GM23338 (cell line): ENCODE measurements at regions not wholly inside any gene's neighbourhood (a gene's known extent, or its start where the extent isn't known, plus 50 kb on each side); places are given as distances from the start of the nearest gene placed in this dataset.

ENCODE experiments used
- ATAC-seq: fragments of 200-7000 bp; cut with Tn5 transposase; 3 replicates; pipeline ENCODE4 v1.9.1; 2020
- DNase-seq: peaks from one replicate; pipeline ENCODE4 v3.0.0-alpha.2; 2015; ENCODE audit warnings: low spot score
- H2AFZ ChIP-seq: fragments of 200-600 bp; sonication (generic); 2 replicates; pipeline ENCODE4 v1.8.0; 2016; ENCODE audit warnings: antibody characterized with exemption, mild to moderate bottlenecking, moderate library complexity
- H3F3A ChIP-seq: fragments of 200-600 bp; sonication (generic); replicated peaks from 2 replicates; pipeline ENCODE4 v1.8.0; 2017; ENCODE audit warnings: antibody characterized with exemption, mixed run types, low read depth
- H3K27ac ChIP-seq: fragments of 200-600 bp; sonication (generic); 2 replicates; pipeline ENCODE4 v1.6.1; 2016; ENCODE audit warnings: low read depth
- H3K27me3 ChIP-seq: fragments of 200-600 bp; sonication (generic); 2 replicates; pipeline ENCODE4 v1.8.0; 2016; ENCODE audit warnings: mild to moderate bottlenecking, mixed run types, moderate library complexity; ENCODE audit not compliant: insufficient read depth
- H3K36me3 ChIP-seq: fragments of 200-600 bp; sonication (generic); 2 replicates; pipeline ENCODE4 v1.8.0; 2016; ENCODE audit warnings: mild to moderate bottlenecking; ENCODE audit not compliant: insufficient read depth
- H3K4me1 ChIP-seq: fragments of 200-600 bp; sonication (generic); 2 replicates; pipeline ENCODE4 v1.8.0; 2016; ENCODE audit warnings: mild to moderate bottlenecking, moderate library complexity; ENCODE audit not compliant: insufficient read depth
- H3K4me2 ChIP-seq: fragments of 200-600 bp; sonication (generic); 2 replicates; pipeline ENCODE4 v1.7.1; 2017; ENCODE audit warnings: mixed run types
- H3K4me3 ChIP-seq: fragments of 200-600 bp; sonication (generic); 2 replicates; pipeline ENCODE4 v1.6.1; 2016; ENCODE audit warnings: mixed run types
- H3K79me2 ChIP-seq: fragments of 200-600 bp; sonication (generic); replicated peaks from 2 replicates; pipeline ENCODE4 v1.8.0; 2017; ENCODE audit warnings: mild to moderate bottlenecking; ENCODE audit not compliant: insufficient read depth
- H3K9me2 ChIP-seq: fragments of 200-600 bp; sonication (generic); 2 replicates; pipeline ENCODE4 v1.8.0; 2017; ENCODE audit not compliant: insufficient read depth
- H4K20me1 ChIP-seq: fragments of 200-600 bp; sonication (generic); replicated peaks from 2 replicates; pipeline ENCODE4 v1.8.0; 2017; ENCODE audit warnings: mild to moderate bottlenecking; ENCODE audit not compliant: insufficient read depth
- H3K27ac Mint-ChIP-seq: 2 replicates; pipeline ENCODE4 v1.8.0; 2020; ENCODE audit warnings: inconsistent platforms, mild to moderate bottlenecking, moderate library complexity, mixed read lengths
- H3K27me3 Mint-ChIP-seq: 3 replicates; pipeline ENCODE4 v1.8.0; 2022; ENCODE audit warnings: low read depth, mild to moderate bottlenecking, moderate library complexity, mixed read lengths, inconsistent platforms; ENCODE audit not compliant: insufficient read depth, poor library complexity
- H3K36me3 Mint-ChIP-seq: 3 replicates; pipeline ENCODE4 v1.8.0; 2021; ENCODE audit warnings: low read depth, mild to moderate bottlenecking, inconsistent platforms, moderate library complexity, mixed read lengths
- H3K4me1 Mint-ChIP-seq: 3 replicates; pipeline ENCODE4 v1.8.0; 2020; ENCODE audit warnings: mild to moderate bottlenecking, inconsistent platforms, mixed read lengths
- H3K4me3 Mint-ChIP-seq: 3 replicates; pipeline ENCODE4 v1.8.0; 2021; ENCODE audit warnings: moderate library complexity, mild to moderate bottlenecking, inconsistent platforms, mixed read lengths
- H3K9me3 Mint-ChIP-seq: 3 replicates; pipeline ENCODE4 v1.8.0; 2020; ENCODE audit warnings: moderate library complexity, mild to moderate bottlenecking, inconsistent platforms, mixed read lengths
- CREB1 ChIP-seq: fragments of 250-450 bp; sonication (Bioruptor Pico); IDR thresholded peaks from 2 replicates; pipeline ENCODE4 v1.5.0; 2020; ENCODE audit warnings: low read depth, mild to moderate bottlenecking, moderate library complexity
- EZH2 ChIP-seq: fragments of 200-600 bp; sonication (generic); IDR thresholded peaks from one replicate; pipeline ENCODE4 v1.8.0; 2017; ENCODE audit warnings: antibody characterized with exemption, mild to moderate bottlenecking, low read depth; ENCODE audit not compliant: unreplicated experiment
- EZH2phosphoT487 ChIP-seq: fragments of 200-600 bp; sonication (generic); IDR thresholded peaks from one replicate; pipeline ENCODE4 v1.8.1; 2018; ENCODE audit warnings: antibody characterized with exemption; ENCODE audit not compliant: unreplicated experiment
- POLR2AphosphoS5 ChIP-seq: IDR thresholded peaks from 2 replicates; pipeline ENCODE4 v1.6.1; 2016; ENCODE audit warnings: antibody characterized with exemption, low read depth
- STAT1 ChIP-seq: IDR thresholded peaks from one replicate; pipeline ENCODE4 v1.6.1; 2016; ENCODE audit warnings: antibody characterized with exemption; ENCODE audit not compliant: unreplicated experiment
- ZNF114 ChIP-seq: fragments of 250-450 bp; sonication (Bioruptor Pico); IDR thresholded peaks from 2 replicates; pipeline ENCODE4 v1.5.0; 2020; ENCODE audit warnings: mild to moderate bottlenecking, moderate library complexity
- ZNF331 ChIP-seq: fragments of 250-450 bp; sonication (Bioruptor Pico); IDR thresholded peaks from 2 replicates; pipeline ENCODE4 v1.5.0; 2020; ENCODE audit warnings: low read depth, mild to moderate bottlenecking, moderate library complexity
- TF ChIP-seq, protein P1 (sequence below): fragments of 250-450 bp; sonication (Bioruptor Pico); IDR thresholded peaks from 2 replicates; pipeline ENCODE4 v1.5.0; 2020; ENCODE audit warnings: mild to moderate bottlenecking, moderate library complexity

DNA sequence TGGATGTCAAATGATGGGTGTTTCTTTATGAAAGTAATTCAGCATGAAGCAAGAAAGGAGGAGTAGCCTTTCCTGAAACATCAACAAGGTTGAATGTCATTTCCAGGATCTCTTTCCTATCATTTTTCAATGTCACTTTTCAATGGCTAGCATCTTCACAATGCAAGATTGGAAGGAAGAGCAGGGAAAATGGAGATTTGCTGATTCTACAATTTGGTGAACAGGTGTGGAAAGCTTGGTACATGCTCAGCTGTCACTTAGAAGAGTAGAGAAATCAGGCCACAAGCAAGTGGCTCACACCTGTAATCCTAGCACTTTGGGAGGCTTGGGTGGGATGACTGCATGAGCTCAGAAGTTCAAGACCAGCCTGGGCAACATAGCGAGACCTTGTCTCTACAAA is 112.7 kb upstream of the FERMT1 start:
- Histone ChIP-seq H3K4me1 (no peaks in the 10 kb centered on the region), H3K36me3 (no peaks in the 10 kb centered on the region), H3K4me3 (no peak overlapping the region), H3K27ac (no peak overlapping the region), H3K27me3 (no peaks in the 10 kb centered on the region), H4K20me1 (no peaks in the 10 kb centered on the region), H3F3A (no peaks in the 10 kb centered on the region), H3K9me2 (peaks cover 8% of the 10 kb centered on the region; the same call in 1 of the 2 replicates), H3K79me2 (no peaks in the 10 kb centered on the region), H2AFZ (no peak overlapping the region), H3K4me2 (no peak overlapping the region)
- Mint-ChIP-seq H3K27ac (no peak overlapping the region), H3K4me1 (no peaks in the 10 kb centered on the region), H3K36me3 (no peaks in the 10 kb centered on the region), H3K4me3 (no peak overlapping the region), H3K9me3 (no peaks in the 10 kb centered on the region), H3K27me3 (no peaks in the 10 kb centered on the region)
- ATAC-seq (no peak), DNase-seq (no peak)
- no peak for TF ChIP-seq STAT1
- no peak for TF ChIP-seq ZNF114 (CRISPR knock-in tag)
- TF ChIP-seq ZNF331 (CRISPR knock-in tag), result no peak
- no peak for TF ChIP-seq POLR2AphosphoS5
- no peak for TF ChIP-seq EZH2

DNA sequence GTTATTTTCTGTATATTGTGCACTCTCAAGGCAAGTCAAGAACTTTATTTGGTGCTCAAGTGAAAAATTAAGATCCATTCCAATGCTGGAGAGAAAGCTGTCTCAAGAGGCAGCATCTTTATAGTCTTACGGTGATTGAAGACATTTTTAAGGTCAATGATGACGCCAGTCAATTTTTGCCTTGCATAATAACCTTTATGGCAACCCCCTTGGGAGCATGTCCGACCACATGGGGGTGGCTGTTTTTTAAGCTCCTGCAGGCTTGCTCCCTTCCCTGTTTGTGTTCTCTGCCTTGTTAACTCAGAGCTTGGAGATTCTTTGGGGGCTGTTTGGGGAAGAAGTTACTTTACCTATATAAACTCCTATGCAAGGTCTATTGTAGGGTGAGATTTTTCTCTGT is 109.6 kb upstream of the FERMT1 start:
- Mint-ChIP-seq H3K4me3 (no peak overlapping the region), H3K27me3 (no peaks in the 10 kb centered on the region), H3K4me1 (no peaks in the 10 kb centered on the region), H3K36me3 (no peaks in the 10 kb centered on the region), H3K9me3 (no peaks in the 10 kb centered on the region), H3K27ac (no peak overlapping the region)
- H4K20me1 ChIP-seq, result no peaks in the 10 kb centered on the region; the same call in 1 of the 2 replicates
- no peak overlapping the region for H3K4me2 ChIP-seq
- H3K79me2 ChIP-seq, result no peaks in the 10 kb centered on the region
- ATAC-seq (no peak), DNase-seq (no peak)
- H3K27ac ChIP-seq, result no peak overlapping the region
- no peak overlapping the region for H2AFZ ChIP-seq
- TF ChIP-seq EZH2 (no peak), CREB1 (CRISPR knock-in tag) (no peak), EZH2phosphoT487 (no peak)
- TF ChIP-seq, protein P1, sequence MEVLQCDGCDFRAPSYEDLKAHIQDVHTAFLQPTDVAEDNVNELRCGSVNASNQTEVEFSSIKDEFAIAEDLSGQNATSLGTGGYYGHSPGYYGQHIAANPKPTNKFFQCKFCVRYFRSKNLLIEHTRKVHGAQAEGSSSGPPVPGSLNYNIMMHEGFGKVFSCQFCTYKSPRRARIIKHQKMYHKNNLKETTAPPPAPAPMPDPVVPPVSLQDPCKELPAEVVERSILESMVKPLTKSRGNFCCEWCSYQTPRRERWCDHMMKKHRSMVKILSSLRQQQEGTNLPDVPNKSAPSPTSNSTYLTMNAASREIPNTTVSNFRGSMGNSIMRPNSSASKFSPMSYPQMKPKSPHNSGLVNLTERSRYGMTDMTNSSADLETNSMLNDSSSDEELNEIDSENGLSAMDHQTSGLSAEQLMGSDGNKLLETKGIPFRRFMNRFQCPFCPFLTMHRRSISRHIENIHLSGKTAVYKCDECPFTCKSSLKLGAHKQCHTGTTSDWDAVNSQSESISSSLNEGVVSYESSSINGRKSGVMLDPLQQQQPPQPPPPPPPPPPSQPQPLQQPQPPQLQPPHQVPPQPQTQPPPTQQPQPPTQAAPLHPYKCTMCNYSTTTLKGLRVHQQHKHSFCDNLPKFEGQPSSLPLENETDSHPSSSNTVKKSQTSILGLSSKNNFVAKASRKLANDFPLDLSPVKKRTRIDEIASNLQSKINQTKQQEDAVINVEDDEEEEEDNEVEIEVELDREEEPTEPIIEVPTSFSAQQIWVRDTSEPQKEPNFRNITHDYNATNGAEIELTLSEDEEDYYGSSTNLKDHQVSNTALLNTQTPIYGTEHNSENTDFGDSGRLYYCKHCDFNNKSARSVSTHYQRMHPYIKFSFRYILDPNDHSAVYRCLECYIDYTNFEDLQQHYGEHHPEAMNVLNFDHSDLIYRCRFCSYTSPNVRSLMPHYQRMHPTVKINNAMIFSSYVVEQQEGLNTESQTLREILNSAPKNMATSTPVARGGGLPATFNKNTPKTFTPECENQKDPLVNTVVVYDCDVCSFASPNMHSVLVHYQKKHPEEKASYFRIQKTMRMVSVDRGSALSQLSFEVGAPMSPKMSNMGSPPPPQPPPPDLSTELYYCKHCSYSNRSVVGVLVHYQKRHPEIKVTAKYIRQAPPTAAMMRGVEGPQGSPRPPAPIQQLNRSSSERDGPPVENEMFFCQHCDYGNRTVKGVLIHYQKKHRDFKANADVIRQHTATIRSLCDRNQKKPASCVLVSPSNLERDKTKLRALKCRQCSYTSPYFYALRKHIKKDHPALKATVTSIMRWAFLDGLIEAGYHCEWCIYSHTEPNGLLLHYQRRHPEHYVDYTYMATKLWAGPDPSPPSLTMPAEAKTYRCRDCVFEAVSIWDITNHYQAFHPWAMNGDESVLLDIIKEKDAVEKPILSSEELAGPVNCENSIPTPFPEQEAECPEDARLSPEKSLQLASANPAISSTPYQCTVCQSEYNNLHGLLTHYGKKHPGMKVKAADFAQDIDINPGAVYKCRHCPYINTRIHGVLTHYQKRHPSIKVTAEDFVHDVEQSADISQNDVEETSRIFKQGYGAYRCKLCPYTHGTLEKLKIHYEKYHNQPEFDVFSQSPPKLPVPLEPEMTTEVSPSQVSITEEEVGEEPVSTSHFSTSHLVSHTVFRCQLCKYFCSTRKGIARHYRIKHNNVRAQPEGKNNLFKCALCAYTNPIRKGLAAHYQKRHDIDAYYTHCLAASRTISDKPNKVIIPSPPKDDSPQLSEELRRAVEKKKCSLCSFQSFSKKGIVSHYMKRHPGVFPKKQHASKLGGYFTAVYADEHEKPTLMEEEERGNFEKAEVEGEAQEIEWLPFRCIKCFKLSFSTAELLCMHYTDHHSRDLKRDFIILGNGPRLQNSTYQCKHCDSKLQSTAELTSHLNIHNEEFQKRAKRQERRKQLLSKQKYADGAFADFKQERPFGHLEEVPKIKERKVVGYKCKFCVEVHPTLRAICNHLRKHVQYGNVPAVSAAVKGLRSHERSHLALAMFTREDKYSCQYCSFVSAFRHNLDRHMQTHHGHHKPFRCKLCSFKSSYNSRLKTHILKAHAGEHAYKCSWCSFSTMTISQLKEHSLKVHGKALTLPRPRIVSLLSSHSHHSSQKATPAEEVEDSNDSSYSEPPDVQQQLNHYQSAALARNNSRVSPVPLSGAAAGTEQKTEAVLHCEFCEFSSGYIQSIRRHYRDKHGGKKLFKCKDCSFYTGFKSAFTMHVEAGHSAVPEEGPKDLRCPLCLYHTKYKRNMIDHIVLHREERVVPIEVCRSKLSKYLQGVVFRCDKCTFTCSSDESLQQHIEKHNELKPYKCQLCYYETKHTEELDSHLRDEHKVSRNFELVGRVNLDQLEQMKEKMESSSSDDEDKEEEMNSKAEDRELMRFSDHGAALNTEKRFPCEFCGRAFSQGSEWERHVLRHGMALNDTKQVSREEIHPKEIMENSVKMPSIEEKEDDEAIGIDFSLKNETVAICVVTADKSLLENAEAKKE (CRISPR knock-in tag), result no peak
- peaks cover 8% of the 10 kb centered on the region; the same call in 1 of the 2 replicates for H3K9me2 ChIP-seq
- no peak overlapping the region for H3K4me3 ChIP-seq
- H3K27me3 ChIP-seq, result no peaks in the 10 kb centered on the region
- H3K36me3 ChIP-seq, result no peaks in the 10 kb centered on the region
- H3K4me1 ChIP-seq, result no peaks in the 10 kb centered on the region
- no peaks in the 10 kb centered on the region for H3F3A ChIP-seq
